Fibroblast of upper back skin (primary cell): ENCODE measurements at regions not wholly inside any gene's neighbourhood (a gene's known extent, or its start where the extent isn't known, plus 50 kb on each side); places are given as distances from the start of the nearest gene placed in this dataset.
A peak's percentile ranks its signal among the peaks of the same experiment; 100 is the strongest.

ENCODE experiments used
- DNase-seq: peaks from one replicate; pipeline ENCODE4 v3.0.0-alpha.2; 2013

- DNase-seq, result no peak
These were observed 73.8 kb upstream of the RAB6C start for GRCh38 chr2:129905664-129906081.

GRCh38 chr2:129906139-129906860 lies 73.2 kb upstream of the RAB6C start:
- no peak for DNase-seq

DNA sequence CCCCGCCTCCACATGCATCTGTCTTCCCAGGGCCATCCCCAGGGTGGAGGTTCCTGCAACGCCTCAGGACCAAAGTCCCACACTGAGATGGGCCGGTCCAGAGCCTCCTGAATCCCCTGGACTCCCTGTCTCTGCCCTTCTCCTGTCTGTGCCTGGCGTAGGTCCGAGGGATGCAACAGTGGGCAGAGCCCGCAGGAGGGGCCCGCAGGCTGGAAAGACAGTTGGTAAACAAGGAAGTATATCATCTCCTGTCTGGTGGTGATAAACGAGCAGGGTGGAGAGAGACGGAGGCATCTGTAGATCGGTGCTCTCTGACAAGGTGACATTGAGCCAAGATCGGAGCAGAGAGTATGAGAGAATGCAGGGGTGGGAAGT lies 72.6 kb upstream of the RAB6C start:
- DNase-seq, result no peak

DNA sequence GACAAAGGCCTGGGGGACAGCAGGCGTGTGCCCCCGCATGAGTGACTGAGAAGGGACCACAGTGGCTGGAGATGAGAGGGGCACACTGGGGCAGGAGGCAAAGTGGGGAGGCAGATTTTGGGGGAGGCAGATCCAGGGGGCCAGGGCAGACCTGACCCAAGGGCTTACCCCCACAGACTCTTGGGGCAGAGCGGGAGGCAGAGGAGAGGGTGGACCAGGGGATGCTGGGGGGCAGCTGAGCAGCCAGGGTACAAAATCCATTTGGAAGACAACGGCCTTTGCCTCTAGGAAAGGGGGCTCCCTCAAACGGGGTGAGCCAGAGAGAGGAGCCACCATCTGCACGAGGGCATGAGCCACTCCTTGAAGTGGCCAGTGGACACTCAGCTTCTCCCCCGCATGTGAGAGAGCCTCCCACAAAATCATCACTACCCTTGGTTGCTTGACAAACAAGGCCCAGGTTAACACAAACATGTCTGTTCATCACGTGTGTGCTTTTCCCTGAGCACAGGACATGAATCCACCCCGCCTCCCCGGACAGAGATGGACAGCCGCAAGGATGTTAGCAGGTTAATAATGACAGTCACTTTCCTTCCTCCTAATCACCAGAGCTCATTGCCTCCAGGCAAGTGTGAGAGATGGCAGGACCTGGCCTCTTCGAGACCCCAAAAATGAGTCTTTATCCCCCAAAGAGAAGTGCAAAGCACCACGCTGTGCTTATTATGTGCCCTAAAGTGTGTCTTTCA lies 72.0 kb upstream of the RAB6C start:
- DNase-seq, result no peak

GRCh38 chr2:129908721-129909373 lies 70.6 kb upstream of the RAB6C start:
- no peak for DNase-seq

DNA sequence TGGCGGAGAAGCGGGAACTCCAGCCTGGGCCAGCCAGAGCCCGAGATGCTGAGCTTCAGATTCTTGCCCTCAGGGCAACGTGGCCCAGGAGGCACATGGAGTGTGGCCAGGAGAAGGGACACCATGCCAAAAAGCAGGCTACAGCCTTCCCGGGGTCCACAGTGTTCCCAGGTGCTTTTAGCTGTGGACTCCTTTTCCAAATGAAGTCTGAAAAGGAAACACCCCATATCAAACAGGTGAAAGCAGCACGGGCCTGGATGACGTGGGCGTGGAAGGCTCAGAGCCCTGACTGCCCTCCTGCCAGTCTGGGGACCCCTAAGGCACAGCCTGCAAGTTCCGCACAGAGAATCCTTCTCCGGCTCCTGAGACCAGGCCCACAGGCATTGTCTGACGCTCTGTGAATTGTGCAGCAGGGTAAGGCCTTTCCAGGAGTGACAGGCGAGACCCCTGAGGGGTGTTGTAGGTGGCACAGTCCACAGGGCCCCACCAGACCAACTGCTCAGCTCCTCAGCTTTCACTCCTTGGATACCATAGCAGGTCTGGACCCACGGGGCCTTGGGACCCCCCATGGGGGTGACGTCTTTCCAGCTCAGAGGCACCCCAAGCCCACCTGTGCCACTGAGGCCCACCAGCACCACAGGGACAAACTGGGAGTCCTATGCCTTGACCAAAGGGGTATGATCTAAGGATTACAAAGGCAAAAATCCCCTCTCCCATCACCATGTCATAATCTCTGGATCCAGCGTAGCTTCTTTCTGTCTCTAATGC lies 69.6 kb upstream of the RAB6C start:
- no peak for DNase-seq

DNA sequence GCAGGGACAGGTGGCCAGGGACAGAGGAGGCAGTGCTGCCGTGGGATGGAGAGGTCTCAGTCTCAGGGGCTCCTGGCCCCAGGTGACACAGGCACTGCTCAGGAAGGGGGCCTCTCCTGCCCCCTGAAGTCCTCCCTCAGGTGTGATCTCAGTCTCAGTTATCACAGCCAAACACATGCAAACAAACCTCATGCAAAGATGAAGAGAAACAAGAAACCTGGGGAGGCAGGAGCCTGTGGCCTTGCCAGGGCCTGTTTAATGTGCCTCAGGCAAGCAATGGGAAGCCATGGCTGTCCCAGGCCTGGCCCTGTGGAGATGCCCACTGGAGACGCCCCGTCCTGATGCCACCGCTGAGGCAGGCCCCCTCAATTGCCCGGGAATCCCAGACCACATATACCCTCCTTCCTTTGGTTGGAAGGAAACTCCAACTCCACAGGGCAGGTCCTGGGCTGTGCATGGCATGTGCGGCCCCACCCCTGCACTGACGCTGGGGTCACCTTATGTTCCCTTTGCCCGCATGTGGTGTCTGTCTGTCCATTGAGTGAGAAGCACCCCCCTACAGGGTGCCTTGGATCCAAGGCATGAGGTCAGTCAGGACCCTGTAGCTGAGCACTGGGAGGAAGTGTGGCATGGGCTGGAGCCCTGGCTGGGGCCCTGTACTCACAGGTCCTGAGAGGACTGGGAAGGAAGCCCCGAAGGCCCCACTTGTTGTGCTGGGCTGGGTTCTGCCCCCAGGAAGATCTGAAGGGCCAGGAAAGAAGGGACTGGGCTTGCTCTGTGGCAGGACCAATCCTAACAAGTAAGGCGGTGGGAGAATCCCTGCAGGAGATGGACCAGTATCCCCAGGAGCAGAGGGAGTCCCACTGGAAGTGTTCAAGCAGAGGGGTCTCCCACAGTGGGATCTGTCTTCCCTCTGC lies 68.8 kb upstream of the RAB6C start:
- DNase-seq, result no peak

DNA sequence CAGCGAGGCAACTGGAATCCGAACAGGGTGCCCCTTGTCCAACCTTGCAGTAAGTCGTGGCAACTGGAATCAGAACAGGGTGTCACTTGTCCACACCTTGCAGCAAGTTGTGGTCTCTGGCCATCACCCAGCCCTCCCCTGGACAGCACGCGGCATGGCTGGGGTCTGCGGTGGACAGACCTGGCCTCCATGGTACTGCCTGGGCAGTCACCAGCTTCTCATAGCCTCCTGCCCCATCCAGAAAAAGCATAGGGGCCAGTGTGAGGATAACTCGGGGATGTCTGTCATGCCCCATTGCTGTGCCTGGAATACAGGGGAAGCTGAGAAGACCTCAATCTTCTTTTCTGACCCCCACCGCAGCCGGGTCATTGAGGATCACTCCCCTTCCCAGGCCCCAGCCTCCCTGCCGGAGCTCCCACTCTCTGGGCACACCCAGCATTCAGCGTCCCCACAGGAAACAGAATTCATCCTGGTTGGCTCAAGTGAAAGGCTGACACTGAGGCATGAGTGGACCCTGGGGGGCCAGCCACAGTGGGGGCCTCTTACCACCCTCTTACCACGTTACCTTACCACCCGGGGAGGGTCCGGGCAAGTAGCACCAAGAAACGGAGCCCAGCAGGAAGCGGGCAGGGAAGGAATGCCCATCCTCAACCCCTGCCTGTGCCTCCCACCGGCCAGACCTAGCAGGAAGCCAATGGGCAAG lies 68.0 kb upstream of the RAB6C start:
- DNase-seq, result no peak

GRCh38 chr2:129912066-129912820 lies 67.2 kb upstream of the RAB6C start:
- no peak for DNase-seq

DNA sequence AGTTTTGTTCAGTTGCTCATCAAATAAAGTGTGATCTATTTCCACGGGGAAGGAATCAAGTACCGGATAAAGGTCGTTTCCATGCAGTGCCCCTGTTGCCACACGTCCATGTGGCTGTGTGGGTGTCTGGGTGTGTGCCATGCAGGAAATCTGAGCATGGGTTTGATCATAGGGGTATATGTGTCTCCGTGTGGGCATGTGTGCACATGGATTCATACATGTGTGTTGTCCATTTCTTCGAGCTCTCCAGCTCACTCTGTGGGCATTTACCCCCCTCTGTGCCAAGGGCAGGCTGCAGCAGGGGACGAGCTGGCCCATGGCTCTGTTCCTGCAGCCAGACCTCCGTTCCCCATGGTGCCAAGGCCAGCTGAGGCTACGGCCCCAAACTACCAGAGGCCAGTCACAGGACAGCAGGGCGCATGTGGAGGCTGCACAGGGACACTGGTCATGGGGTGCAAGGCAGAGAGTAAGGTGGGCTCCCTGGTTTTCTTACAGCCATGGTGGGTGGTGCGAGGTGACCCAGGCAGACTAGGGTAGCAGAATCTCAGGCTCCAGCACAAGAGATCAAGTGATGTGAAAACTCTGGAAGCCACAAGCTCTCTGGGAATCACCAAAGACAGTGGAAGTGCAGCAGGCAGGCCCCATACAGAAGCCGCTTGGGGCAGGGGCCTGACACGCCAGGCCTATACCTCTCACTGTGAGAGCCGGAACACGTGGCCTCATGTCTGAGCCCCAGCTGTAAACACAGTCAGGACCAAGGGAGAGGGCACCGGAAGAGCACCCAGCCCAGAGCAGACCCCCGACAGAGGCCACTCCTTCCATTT lies 66.4 kb upstream of the RAB6C start:
- DNase-seq, result no peak

DNA sequence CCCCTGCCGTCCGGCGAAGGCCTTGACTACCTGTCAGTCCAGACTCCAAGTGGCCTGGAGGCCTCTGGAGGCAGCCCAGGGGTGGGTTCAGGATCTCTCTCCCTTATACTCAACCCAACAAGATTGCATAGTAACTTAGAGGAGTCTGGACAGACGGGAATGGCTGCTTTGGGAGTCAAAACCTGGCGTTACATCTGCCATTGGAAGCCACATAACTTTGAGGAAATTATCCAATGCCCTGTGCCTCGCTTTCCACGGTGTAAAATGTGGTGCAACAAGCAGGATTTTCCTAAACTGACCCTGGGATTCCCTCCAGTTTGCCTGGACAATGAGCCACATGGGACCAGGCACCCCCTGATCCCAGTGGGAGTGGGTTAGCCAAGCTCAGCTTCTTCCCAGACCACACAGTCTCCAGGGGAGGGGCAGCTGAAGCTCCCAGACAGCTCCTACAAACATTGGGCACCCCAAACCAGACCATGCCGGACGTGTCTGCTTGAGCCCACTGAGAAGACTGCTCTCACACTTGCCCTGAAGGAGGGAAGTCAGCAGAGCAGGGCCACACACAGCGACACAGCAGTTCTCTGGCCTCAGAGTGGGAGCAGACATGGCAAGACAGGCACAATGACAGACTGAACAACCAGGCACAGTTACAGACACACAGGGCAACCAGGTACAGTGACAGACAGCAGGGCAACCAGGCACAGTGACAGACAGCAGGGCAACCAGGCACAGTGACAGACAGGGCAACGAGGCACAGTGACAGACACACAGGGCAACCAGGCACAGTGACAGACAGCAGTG lies 65.6 kb upstream of the RAB6C start:
- DNase-seq, result no peak

DNA sequence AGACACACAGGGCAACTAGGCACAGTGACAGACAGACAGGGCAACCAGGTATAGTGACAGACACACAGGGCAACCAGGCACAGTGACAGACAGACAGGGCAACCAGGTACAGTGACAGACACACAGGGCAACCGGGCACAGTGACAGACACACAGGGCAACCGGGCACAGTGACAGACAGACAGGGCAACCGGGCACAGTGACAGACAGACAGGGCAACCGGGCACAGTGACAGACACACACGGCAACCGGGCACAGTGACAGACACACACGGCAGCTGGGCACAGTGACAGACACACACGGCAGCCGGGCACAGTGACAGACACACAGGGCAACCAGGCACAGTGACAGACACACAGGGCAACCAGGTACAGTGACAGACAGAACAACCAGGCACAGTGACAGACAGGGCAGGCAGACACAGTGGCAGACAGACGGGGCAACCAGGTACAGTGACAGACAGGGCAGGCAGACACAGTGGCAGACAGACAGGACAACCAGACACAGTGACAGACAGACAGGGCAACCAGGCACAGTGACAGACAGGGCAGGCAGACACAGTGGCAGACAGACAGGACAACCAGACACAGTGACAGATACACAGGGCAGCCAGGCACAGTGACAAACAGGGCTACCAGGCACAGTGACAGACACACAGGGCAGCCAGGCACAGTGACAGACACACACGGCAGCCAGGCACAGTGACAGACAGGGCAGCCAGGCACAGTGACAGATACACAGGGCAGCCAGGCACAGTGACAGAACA lies 64.7 kb upstream of the RAB6C start:
- no peak for DNase-seq

GRCh38 chr2:129915303-129915840 lies 64.1 kb upstream of the RAB6C start:
- no peak for DNase-seq

DNA sequence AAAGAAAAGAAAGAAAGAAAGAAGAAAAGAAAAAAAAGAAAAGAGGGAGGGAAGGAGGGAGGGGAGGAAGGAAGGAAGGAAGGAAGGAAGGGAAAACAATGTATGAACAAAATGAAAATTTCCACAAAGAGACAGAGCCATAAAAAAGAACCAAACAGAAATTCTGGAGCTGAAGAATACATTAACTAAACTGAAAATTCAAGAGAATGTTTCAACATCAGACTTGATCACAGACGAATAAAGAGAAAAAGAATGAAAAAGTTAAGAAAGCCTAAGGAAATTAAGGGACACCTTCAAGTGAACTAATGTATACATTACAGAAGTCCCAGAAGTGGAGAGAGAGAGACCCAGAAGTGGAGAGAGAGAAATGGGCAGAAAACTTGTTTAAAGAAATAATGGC lies 60.9 kb upstream of the RAB6C start:
- no peak for DNase-seq

DNA sequence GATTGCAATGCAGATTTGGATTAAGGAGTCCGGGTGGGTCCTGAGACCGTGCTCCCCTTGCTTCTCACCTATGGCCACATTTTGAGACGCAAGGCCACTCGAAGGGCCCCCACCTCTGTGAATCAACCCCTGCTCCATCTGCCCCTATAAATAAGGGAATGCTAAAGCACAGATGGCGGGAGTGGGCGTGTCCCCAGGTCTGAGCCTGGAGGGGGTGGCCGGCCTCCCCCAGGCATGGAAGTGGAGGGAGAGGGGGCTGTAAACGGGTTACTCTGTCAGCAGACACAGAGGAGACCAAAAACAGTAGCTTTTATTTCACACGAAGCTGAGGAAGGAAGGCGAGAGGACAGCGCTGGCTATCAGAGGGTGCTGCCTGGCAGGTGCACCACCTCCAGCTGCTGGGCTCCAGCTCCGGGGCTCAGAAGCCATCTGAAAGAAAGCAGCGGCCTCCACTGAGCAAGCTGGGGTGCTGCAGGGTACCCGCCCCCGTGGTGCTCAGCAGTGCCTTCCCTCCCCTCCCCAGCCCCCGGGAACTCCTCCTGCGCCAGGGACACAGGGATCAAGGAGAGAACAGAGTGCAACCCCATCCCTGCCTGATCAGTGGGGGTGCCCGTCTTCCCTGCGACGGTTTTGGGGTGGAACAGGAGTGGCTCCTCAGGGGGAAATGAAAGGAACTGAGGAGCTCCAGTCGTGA lies 56.7 kb upstream of the RAB6C start:
- DNase-seq, result no peak

GRCh38 chr2:129923265-129924091 lies 56.0 kb upstream of the RAB6C start:
- DNase-seq, result peak; percentile 44
